HG02970 (cell line): ENCODE measurements at regions not wholly inside any gene's neighbourhood (a gene's known extent, or its start where the extent isn't known, plus 50 kb on each side); places are given as distances from the start of the nearest gene placed in this dataset.

Experiments used
- ATAC-seq: cut with Tn5 transposase; IDR thresholded peaks from one replicate; pipeline ENCODE4 v1.9.1; 2021; ENCODE audit warnings: mild to moderate bottlenecking, moderate library complexity, moderate number of reproducible peaks; ENCODE audit not compliant: unreplicated experiment, low FRiP score

- peak; percentile 39 for ATAC-seq
Observed at GRCh38 chr6:71420095-71420692, 131.6 kb downstream of the OGFRL1 start.

DNA sequence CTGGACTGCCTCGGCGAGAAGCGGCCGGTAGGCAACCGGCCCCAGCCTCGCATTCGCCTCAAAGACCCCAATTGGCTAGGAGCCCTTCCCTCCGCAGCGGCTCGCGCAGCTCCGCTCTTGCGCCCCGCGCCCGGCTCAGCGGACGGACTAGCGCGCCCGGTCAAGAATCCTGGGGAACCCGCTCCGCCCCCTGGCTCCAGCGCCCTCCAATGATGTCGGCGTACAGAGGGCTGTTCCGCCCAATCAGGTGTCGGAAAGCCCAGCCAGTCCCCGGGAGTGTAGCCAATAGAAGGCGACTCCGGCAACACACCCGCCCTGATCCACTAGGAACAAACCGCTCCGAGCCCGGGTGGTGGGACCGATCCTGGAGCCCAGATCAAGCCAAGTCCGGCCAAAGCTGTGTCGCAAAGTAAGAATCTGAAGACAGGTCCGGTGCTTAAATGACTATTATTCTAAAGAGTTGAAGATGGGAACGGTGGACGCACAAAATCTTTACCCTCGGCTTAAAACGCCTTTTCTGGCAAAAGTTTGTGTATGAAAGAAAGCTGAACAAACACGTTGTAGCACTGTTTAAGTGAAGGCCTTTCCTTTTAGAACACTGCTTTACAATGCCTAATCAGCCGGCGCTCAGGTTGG lies 132.2 kb downstream of the OGFRL1 start:
- ATAC-seq, result peak; percentile 87

DNA sequence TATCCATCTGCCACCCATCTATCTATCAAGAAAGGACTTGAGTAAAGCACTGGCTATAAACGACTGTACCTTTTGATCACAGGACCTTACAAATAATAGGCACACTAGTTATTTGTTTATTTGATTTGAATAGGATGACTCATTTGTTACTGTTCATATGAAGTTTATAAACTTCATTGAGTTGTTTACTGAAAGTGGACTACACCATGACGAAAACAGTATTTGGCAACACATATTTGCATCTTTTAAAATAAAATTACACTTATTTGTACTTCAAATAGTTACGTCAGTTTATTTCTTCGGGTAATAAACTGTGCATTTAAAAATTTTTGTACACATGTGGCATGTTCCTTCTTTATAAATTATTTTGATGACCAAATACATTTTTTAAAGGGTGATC lies 133.0 kb downstream of the OGFRL1 start:
- ATAC-seq, result no peak

GRCh38 chr6:71430018-71430417 lies 141.4 kb downstream of the OGFRL1 start:
- no peak for ATAC-seq

DNA sequence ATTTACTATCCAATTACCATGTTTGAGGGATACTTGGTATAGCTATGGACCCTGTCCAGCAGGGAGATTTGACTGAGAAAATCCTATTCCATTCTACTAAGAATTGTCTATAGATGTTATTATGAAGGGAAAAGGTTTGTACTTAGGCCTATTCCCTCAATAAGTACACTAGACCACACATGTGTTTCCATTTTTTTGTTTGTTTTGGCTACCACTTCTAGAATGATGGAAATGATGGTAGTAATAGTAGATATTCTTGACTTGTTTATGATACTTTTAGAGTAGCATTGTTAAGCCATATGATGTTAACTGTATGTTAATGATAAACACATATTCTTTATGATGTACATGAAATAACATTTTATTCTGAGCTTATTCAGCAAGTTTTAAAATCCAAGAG lies 144.8 kb downstream of the OGFRL1 start:
- ATAC-seq, result no peak

- no peak for ATAC-seq
Observed at GRCh38 chr6:71444222-71444621, 155.6 kb downstream of the OGFRL1 start.

DNA sequence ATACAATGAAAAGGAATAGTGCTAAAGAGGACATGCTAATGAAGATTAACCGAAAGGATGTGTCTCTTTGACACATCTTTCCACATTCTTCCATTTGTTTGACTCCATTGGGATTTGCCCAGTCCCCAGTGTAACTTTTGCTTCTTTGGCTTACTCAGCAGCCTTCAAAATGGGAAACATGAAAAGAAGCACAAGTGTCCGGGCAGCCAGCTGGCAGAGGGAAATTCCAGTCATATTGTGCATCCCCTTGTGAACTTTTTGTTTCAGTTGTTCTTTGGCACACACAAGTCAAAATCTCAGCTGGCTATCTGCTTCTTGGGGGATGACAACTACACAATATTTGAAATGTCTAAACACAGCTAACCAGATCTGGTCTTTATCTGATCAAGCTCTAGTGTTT lies 157.4 kb downstream of the OGFRL1 start:
- no peak for ATAC-seq

DNA sequence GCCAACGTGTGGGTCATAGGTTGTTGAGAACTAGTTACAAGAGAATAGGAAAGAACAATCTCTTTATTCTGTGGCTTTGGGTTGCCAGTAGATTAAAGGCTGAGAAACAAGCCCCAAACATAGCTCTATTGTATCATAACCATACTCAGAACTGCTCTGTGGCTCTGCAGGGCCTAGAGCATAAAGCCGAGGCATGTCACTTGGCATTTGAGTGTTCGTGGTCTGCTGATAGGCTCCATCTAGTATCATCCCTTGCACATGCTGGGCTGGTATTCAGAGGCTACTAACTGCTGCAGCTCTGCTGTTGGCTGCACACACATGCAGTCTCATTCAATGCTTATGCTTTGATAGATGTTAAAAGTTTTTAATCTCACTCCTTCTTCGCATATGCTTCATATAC lies 157.9 kb downstream of the OGFRL1 start:
- no peak for ATAC-seq

DNA sequence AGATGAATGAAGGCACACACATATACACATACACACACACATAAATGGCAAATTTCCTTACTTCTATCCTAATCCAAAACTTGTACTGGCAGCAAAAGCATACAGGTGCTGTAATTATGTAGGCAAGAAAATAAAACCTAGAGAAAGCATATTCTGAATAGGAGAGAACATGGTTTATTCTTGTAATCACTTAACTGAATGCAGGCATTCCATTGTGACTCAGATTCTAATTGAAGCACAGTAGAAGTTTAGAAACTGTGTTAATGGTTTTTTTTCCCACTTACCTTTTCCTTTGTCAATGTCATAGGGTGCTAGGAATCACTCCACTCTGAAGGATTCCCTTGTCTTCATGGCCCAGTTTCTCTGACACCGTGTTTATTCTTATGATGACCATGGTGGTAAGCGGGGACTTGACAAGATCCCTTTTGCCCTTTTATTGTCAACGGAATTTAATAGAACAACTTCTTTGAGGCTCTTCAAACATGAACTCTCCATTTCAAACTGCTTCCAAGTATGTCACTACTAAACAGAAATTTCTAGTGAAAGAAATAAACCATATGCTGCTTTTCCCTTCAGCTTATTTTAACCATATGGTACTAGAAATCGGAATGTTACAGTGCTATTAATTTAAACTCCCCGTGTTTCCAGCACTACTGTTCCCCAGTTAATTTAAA lies 164.2 kb downstream of the OGFRL1 start:
- ATAC-seq, result no peak

GRCh38 chr6:71453371-71453706 lies 164.7 kb downstream of the OGFRL1 start:
- no peak for ATAC-seq

GRCh38 chr6:71454056-71454455 lies 165.4 kb downstream of the OGFRL1 start:
- no peak for ATAC-seq

DNA sequence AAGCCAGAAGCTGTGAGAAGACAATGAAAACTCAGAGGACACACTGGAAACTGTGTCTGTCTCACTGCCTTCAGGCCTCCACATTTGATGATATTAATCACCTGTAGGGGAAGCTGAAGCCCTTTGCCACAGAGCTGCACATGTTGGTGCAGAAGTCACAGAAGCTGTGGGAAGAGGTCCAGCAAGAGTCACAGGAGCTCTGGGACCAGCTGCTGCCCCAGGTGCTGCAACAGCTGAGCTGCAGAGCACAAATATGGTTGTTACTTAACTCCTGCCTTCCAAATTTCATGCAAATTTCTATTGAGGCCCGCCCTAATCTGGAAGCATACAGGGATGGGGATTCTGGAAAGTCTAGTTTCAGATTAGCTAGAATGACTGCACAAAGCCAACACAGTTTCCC lies 169.3 kb downstream of the OGFRL1 start:
- ATAC-seq, result no peak

GRCh38 chr6:71459162-71459561 lies 170.6 kb downstream of the OGFRL1 start:
- ATAC-seq, result no peak

DNA sequence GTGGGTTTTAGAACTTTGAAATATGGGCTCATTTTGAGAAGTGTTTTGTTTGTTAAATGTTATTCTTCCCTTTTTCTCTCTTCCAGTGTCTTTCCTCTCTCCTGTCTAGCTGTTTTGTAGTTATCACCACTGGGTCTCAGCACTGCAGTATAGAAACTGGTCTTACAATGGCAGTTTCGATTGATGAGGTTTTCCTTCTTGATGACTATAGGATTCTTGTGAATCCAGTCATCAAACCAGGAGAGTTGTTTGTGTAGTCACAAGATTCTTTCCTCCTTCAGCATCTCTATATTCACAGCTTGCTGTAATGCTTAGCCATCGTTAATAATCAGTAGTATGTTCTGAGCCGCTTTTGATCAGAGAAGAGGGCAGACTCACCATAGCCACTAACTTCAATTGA lies 172.3 kb downstream of the OGFRL1 start:
- no peak for ATAC-seq

DNA sequence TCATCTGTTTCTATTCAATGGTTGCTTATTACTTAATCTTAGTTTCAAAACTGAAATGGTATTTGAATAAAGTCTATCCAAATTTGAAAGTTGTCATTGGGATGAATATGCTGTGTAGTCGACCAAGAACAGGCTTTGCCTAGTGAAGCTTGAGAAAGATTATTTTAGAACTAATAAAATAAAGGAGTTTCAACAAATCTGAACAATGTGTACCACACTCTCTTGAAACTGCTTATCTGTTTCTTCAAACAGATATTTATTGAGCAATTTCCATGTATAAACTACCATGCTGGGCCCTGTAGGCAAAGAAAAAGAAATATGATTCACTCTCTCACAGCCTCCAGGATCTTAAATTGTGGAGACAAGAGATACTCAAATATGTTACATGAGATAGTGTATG lies 174.4 kb downstream of the OGFRL1 start:
- no peak for ATAC-seq

- ATAC-seq, result no peak
Observed at GRCh38 chr6:71465096-71465495, 176.5 kb downstream of the OGFRL1 start.

GRCh38 chr6:71466362-71466761 lies 177.8 kb downstream of the OGFRL1 start:
- ATAC-seq, result no peak

DNA sequence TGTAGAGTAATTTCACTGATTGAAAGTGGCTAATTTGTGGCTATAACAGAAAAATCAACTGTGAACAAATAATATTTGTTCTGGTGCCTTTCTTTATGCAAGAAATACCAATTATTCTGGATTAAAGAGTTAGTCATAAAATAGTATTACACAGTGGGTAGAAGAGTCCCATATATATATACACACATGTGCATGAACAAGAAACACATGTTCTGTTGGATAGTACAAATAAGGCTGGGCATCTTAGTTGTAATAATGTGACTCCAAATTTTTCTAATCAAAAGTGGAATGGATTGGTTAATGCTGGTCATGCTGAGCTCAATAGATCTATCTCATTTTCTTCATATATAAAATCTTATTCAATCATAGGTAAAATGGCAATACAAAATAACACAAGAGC lies 179.4 kb downstream of the OGFRL1 start:
- no peak for ATAC-seq

DNA sequence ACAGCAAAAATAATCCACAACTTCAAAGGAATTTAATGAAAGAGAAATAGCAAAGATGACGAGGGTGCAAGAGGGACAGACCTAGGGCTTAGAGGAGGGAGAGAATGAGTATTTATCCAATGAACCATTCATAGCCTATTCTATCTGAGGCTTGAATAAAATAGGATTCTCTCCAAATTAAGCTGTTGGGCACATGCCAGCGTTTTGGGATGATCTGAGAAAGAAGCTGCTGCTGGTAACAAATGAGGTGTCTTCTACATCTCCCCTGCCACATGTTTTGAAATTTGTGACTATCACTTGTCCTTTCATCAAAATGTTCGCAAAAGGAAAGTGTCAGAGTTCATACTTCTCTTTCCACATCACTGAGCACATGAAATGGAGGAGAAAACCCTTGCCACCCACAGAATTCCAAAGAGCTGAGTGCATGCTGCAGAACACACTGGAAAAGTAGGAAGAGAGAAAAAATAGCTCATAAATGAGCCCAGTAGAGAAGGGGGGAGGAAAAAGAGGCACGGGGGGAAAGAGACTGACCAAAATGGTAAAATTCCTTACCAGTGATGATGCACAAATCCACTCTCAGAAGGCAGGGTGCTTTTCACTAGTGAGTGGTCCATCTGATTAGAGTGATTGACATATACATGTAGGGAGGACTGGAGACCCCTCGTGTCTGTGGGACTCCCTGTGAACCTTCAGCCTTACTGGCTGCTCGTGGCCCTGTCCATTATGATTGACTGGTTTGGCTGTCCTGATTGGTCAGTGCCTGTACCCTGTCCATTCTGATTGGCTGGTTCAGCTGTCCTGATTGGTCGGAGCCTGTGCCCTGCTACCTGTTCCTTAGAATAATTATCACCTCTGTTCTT lies 180.5 kb downstream of the OGFRL1 start:
- ATAC-seq, result no peak

DNA sequence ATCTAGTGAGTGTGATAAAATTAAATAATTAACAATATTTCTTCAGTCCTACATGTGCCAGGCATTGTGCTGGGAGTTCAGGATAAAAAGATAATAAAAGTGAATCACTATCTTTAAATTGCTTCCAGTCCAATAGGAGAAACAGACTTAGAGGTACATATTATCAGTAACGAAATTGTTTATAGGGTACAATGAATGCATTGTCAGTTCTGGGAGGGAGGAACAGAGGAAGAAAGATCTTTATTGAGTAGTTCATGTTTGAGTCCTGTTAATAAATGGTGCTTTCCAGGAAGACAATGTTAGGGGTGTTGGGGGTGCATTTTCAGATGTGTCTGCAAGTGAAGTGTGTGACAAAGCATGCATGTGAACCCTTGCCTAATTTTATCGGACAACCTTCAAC lies 183.1 kb downstream of the OGFRL1 start:
- no peak for ATAC-seq

GRCh38 chr6:71473926-71474325 lies 185.3 kb downstream of the OGFRL1 start:
- ATAC-seq, result no peak
